GDM1 (cell line): ENCODE measurements at regions not wholly inside any gene's neighbourhood (a gene's known extent, or its start where the extent isn't known, plus 50 kb on each side); places are given as distances from the start of the nearest gene placed in this dataset.
"Not testable (repeated sequence)": the region's sequence is repeated elsewhere in the genome, so short reads cannot be mapped to it uniquely, and the experiment has no call there.

Experiments
- DNase-seq: peaks from one replicate; lab custom pipeline; 2025; lab: John Stamatoyannopoulos, UW

DNA sequence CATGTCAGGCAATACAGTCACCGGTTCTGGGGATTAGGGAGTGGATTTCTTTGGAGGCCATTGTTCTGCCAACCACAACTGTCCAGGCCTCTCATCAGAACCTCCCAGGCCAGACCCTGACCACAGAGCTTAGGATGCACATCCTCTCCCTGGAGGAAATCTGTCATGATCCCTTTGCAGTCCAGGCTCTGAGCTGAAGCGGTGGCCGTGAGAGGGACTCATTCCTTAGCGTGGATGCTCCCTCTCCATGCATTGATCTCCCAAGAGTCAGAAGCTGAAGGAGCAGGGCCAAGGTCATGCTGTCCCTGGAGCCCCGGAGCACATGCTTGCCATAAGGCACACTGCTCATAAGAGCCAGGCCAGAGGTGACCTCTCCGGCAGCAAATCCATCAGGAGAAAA is 181.4 kb downstream of the COPRS start:
- no peak for DNase-seq

DNA sequence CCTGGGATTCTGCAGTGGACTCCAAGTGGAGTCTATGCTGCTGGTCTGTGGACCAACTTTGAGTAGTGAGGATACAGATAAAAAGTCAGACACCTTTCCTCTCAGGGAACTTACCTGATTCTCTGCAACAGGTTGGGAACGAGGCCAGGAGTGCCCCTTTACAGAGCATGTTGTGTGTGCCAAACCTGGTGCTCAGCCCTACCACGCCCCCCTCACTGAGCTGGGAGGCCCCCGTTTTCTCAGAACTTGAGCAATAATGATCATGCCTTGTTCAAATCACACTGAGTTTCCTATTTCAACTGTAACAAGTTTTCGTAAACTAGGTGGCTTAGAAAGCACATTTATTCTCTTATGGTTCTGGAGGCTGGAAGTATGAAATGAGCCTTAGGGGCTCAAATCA is 182.0 kb downstream of the COPRS start:
- no peak for DNase-seq

DNA sequence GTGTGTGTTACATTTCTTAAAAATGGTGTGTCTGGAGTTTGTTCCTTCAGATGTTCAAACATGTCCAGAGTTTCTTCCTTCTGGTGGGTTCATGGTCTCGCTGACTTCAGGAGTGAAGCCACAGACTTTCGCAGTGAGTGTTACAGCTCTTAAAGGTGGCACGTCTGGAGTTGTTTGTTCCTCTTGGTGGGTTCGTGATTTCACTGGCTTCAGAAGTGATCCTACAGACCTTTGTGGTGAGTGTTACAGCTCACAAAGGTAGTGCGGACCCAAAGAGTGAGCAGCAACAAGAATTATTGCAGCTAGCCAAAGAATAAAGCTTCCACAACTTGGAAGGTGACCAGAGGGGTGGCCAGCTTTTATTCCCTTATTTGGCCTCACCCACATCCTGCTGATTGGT is 183.7 kb downstream of the COPRS start:
- not testable (repeated sequence) for DNase-seq

DNA sequence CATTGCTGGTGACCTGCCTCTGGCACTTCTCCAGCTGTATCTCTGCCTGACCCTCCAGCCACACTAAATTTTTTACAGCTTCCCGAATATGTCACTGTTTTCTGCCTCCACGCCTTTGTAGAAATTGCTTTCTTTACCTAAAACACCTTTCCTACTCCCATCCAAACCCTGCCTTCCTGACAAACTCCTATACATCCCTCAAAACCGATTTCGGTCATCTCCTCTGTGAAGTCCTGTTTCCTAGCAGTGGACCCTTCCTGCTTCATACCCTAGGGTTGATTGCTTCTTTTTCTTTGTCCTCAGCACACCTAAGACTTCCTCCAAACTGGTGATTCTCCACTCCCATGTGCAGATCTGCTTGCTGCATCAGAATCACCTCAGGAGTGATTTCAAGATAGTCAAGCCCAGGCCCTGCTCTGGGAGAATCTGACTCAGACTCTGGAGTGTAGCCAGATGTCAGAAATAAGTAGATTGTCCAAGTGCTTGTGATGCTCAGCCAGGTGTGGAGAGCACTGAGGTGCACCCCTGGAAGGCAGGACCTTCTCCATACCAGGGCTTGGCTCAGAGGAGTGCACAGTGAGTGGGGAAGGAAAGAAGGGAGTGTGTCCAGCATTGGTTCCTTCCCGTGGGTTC is 184.2 kb downstream of the COPRS start:
- DNase-seq: no peak

DNA sequence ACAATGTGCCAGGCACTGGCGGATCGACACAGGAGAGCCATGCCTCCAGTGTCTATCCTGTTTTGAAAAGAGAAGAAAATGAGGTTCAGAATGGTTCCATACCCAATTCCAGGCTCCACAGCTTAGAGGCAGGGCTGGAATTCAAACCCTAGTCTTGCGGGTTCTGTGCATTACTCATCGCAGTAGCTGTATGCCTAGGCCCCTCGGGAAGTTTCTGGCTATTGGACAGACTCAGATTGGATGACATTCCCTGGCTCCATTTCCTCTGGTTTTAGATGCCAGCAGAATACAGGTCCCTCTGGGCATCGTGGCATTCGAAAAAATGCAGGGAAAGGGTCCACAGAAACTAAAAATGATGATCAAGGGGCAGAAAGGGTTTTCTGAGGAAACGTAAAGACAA is 184.7 kb downstream of the COPRS start:
- no peak for DNase-seq

DNA sequence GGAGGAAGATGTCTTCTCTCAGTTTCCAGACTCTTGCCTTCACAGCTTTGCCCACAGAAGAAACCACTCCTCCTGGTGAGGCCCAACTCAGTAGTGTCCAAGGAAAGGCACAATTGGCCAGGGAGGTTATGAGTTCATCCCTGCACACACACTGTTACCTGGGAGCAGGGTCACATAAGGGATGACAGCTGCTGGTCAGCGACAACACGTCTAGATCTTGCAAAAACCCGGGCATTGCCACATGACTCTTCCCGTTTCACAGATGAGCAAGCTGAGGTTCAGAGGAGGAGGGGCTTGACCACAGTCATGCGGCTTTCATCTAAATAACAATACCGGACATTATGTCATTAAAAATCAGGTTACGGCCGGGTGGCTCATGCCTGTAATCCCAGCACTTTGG is 186.0 kb downstream of the COPRS start:
- DNase-seq: no peak

DNA sequence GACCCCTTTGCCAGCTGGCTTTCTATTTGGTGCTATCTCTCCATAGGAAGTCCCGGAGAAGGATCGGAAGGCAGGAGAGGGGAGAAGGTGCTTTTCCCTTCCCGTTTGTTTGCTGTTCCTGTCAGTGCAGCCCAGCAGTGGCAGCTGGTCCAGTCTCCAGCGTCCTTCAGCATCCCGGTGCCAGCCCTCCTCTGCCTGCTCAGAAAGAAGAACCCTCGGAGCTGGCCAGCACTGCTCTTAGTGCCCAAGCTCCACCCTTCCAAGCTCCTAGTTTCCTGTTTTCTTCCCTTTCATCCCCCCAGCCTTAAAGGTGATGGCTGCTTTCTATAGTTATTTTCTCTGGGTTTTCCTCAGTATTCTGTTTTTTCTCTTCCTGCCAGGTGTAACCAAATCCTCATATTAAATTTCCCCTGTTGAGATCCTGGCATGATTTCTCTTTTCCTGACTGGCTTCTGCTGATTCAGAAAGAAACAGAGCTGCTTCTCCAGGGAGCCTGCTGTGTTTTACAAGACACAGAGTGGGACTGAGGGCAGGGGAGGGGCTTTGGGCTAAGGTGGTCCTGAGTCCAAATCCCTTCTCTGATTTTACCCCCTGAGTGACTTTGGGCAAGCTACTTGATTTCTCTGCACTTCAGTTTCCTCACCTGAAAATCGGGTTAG is 186.8 kb downstream of the COPRS start:
- no peak for DNase-seq

DNA sequence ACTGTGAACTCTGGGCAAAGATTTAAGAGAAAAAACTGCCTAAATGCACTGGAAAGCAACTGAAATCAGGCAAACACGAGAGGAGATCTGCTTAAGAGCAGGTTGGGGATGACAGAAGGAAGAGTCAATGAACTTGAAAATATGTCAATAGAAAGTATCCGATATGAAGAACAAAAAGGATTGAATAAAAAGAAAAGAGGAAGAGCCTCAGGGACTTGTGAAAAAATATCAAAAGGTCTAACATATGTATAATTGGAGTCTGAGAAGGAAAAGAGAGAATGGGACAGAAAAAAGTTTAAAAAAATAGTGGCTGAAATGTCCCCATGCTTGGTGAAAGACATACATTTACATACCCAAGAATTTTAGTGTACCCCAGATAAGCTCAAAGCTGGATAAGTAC is 195.5 kb downstream of the COPRS start:
- DNase-seq: no peak

DNA sequence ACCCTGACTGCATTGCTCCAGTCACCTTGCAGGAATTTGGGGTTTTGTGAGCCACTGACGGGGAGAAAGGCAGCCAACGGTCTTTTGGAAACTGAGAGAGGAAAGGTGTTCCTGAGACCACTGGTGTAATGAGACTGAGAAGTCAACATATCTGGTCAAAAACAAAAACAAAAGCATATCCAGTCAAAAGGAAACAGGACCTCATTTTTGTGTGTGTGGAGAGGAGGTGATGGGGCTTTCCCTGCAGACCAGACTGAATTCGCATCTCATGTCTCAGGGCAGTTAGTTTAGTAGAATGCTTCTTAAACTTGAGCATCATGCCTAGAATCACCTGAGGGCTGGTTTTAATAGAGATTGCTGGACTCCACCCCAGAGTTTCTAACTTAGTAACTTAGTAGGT is 198.4 kb downstream of the COPRS start:
- no peak for DNase-seq

DNA sequence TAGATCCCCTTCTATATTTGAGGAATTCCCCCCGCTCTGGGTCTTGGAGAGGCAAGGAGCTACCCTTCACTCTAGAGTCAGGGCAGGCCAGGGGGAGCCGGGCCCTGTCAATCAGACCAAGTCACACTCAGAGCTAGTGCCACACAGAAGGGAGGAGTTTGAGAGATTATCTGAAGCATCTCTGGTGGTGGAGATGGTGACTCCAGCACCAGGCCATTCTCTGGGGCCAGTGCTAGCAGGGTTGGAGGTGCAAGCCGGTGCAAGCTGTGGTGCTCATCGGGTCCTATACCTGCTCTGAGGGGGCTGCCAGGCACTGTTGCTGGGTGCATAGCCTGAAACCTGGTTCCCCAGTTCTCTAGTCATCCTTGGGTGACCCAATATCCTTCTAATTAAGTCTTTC is 201.2 kb downstream of the COPRS start:
- DNase-seq: no peak

DNA sequence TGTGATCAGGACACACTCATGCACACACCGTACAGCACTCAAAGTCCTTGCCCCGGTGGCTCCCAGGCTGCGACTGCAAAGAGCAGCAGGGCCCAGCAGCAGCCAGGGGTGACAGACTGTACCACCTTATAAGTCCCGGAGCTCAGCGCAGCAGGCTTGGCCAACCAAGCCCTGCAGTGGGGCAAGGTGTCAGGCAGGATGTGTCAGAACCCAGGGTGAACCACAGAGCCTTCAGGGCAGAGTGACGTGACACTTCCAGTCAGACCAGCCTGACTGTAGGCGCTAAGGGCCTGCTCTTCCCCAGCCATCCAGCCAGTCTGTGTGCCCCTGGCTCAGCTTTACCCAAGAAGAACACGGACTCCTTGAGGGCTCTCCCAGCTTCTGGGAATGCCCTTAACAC is 204.1 kb downstream of the COPRS start:
- peak; percentile 52 for DNase-seq

DNA sequence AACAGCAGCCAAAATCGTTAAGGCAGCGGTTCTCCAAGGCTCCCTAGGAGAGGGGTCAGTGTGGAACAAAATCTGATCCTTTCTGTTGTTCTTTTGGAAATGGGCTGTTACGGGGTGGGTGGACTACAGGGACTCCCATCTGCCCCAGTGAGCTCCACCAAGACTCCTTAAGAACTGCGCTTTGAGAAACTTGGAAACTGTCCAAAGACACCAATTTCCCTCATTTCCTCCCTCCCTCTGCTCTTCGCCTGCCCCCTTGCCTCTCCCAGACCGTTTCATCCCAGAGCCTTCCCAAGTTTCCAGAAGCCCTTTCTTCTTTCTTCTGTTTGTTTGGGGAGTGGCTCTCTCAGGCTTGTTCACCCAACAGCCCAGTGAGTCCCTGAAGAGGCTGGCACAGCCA is 205.4 kb downstream of the COPRS start:
- no peak for DNase-seq

DNA sequence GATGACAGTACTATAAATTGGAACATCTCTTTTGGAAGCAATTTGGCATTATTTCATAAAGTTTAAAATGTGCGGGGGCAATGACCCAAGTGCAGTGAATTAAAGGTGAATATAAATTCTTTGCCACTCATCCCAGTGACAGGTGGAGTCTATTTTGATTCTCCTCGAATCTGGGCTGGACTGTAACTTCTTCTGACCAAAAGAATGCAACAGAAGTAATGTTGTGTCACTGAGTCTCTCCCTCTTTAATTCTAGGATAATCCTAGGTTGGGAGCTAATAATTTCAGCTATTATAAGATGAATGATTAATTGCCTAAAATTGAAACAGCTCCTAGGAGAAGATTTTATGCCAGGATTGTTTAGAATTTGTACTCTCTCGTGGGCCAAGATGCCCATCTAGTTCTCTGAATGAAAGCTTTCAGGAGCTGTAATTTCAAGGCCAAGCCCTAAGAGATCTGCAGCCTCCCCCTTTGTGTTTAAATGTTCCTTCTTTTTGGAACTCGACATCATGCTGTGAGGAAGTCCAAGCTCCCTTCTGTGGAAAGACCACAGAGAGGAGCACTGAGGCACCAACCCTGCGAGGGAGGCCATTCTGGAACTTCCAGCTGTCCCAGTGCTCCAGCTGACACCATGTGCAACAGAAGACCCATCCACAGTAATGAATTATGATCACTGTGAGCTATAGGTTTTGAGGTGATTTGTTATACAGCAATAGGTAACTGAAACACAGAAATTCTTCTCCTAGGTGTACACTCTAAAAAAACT is 208.1 kb downstream of the COPRS start:
- no peak for DNase-seq

DNA sequence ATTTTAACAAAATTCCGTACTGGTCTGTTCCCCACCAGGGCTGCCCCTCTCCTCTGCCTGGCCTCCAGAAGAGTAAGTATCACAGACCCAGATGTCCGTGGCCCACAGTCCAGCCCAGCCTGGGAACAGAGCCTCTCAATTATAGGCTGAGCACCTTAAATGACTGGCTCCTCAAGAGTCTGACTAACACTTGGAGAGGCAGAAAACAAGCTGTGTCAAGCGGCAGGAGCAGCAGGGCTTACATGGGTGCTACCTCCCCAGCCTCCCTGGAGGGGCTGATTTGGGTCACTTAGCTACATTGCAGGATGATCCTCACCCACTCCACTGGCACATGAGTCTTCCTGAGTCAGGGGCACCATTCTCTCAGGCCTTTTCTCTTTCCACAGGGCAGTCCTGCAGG is 209.7 kb downstream of the COPRS start:
- no peak for DNase-seq

DNA sequence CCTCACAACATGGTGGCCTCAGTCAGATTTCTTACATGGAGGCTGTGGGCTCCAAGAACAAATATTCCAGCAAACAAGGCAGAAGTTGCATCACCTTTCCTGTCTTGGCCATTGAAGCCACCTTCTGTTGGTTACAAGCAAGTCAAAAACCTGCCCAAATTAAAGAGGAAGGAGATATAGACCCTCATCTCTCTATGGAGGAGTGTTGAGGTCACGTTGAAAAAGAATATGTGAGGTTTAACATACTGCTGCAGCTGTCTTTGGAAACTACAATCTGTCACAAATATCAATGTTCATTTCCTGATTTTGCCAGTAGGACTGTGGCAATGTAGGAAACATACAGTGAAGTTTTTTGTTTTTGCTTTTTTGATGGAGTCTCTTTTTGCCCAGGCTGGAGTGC is 211.4 kb downstream of the COPRS start:
- DNase-seq: peak; percentile 16

DNA sequence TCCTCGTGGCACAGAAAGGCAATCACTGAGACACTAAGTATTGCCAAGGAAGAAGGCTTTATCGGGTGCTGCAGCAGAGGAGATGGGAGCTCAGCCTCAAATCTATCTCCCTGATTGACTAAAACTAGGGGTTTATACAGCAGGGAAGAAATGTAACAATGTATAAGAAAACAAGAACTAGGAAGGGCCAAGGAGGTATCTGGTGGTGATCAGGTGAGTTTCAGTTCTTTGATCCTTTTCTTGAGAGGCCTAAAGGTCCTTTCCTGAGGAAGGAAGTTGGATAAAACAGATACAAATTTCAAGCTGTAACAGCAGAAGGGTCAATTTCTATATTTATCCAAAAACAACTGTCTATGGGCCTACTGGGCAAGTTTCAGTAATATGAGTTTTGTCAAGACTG is 212.4 kb downstream of the COPRS start:
- no peak for DNase-seq

DNA sequence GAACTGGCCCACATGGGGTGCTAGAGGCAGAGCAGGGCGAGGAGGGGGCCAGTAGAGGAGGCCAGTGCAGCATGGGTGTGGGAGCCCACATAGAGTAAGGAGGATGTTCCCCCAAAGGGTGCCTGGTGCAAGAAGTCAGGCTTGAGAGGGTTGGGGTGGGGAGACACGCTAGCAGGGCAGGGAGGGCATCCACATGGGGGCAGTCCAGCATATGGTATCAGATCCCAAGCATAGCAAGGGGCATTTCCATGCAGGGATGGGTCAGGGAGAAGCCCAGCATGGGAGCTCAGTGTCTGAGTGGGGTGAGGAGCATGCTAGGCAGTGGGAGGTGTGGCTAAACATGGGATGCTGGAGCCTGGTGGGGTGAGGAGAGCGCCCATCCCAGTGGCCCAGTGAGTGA is 213.7 kb downstream of the COPRS start:
- no peak for DNase-seq

DNA sequence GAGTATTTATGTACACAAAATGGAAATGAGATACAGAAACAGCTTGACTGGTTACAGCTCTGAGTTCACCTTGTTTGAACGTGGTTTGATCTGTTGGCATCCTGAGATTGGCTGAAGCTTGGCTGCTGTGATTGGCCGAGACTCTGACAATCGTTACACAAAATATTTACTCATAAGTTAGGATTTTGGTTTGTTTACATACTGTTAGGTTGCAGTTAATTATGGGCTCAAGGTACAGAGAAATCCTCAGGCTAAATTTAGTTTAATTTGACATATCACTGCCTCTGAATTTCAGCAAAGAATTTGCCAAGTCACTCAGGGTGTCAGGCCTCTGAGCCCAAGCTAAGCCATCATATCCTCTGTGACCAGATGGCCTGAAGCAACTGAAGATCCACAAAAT is 227.3 kb downstream of the COPRS start:
- DNase-seq: no peak

DNA sequence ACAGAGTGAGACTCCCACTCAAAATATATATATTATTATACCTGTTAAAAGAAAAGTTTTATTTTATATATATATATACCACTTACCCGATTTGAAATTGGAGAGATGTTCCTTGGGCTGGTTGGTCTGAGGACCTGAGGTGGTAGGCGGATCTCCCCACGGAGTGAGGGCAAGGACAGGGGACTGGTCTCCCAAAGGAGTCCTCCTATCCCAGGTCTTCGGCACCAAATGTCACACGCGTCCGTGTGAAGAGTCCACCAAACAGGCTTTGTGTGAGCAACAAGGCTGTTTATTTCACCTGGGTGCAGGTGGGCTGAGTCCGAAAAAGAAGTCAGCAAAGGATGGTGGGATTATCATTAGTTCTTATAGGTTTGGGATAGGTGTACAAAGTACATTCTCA is 228.2 kb downstream of the COPRS start:
- not testable (repeated sequence) for DNase-seq

DNA sequence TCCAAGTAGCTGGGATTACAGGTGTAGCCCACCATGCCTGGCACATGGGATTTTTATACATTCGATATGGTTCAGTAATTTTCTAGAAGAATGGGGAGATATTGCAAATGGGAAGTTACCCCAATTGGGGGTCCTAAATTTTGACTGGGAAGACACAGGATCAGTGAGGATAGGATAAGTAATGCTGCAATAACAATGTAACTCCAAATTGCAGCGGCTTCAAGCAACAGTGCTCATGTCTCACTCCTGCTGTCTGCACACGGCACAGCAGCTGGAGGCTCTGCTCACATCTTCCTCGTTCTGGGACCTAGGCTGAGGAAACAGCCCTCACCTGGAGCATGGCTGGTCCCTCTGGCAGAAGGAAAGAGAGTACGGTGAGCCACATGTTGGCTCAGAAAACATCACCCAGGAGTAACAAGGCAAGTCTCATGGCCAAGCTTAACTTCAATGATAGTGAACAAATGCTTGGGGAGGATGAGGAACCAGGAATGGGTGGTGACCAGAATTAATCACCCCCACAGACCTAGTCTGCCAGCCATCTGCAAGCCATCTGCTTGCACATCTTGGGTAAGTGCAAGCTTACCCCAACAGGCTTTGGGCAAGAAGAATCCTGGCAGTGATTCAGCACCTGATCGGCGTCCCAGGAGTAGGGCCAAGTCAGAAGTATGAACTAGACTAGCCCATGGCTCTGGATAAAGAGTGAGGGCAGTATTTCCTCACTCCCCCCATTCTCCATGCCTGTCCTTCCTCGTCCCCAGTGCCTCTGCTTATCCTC is 229.2 kb downstream of the COPRS start:
- no peak for DNase-seq

DNA sequence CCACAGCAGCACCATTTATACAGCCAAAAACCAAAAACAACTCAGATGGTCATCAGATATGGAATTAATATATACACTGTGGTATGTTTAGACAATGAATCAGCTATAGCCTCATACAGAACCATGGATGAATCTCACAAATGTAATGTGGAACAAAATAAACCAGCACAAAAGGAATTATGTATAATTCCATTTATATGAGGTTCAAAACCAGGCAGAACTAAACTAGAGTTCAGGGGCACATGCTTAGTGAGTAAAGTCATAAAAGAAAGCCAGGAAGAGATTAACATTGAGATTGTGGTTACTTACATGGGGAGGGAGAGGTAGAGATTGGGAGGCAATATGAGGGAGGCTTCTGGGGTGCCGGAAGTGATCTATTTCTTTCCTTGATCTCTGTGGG is 231.1 kb downstream of the COPRS start:
- DNase-seq: no peak

DNA sequence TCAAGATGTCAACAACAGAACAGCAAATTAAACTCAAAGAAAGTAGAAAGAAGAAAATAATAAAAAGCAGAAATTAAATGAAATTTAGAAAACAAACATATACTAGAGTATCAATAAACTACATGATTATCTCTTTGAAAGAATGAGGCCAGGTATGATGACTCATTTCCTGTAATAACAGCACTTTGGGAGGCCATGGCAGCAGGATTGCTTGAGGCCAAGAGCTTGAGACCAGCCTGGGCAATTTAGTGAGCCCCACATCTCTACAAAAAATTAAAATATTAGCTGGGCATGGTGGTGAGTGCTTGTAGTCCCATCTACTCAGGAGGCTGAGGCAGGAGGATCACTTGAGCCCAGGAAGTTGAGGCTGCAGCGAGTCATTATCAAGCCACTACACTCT is 232.5 kb downstream of the RAB11FIP4 start:
- DNase-seq: no peak

DNA sequence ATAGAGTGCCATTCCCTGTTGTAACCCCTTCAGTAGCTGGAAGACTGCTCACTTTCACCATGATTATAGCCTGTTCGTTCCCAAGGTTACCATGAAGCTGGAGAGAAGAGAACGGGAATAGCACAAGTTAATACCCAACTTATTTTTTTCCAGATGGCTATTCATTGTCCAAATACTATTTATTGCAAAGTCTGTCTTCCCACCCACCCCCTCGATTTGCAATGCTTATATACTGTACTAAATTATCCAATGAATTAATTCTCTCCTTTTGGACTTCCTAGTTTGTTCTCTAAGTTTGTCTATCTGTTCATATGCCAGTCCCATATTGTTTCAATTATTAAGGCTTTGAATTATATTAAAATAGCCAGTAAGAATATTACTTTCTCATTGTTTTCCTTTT is 231.0 kb downstream of the RAB11FIP4 start:
- no peak for DNase-seq
